ENCODE measurements at regions not wholly inside any gene's neighbourhood (a gene's known extent, or its start where the extent isn't known, plus 50 kb on each side); places are given as distances from the start of the nearest gene placed in this dataset.

DNA sequence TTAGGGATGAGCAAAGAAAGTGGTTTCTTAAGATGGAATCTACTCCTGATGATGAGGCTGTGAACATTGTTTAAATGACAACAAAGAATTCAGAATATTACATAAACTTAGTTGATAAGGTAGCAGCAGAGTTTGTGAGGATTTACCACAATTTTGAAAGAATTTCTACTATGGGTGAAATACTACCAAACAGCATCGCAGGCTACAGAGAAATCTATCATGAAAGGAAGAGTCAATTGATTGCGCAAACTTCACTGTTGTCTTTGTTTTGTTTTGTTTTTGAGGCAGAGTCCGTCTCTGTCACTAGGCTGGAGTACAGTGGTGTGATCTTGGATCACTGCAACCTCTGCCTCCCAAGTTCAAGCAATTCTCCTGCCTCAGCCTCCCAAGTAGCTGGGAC, 107.4 kb upstream of the SLC6A6 start:
- TF ChIP-seq POLR2A (IDR thresholded peaks at IDR 0.05) (no peak), POLR2AphosphoS5 (IDR thresholded peaks at IDR 0.05) (no peak), EP300 (IDR thresholded peaks at IDR 0.05) (no peak)
- TF ChIP-seq, protein P1, sequence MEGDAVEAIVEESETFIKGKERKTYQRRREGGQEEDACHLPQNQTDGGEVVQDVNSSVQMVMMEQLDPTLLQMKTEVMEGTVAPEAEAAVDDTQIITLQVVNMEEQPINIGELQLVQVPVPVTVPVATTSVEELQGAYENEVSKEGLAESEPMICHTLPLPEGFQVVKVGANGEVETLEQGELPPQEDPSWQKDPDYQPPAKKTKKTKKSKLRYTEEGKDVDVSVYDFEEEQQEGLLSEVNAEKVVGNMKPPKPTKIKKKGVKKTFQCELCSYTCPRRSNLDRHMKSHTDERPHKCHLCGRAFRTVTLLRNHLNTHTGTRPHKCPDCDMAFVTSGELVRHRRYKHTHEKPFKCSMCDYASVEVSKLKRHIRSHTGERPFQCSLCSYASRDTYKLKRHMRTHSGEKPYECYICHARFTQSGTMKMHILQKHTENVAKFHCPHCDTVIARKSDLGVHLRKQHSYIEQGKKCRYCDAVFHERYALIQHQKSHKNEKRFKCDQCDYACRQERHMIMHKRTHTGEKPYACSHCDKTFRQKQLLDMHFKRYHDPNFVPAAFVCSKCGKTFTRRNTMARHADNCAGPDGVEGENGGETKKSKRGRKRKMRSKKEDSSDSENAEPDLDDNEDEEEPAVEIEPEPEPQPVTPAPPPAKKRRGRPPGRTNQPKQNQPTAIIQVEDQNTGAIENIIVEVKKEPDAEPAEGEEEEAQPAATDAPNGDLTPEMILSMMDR (IDR thresholded peaks at IDR 0.05) = no peak
- Histone ChIP-seq H3K4me1 (peaks cover 0 to 29% (median 16%) of the 10 kb centered on the region in 4 donors), H3K27ac (peak overlapping the region in 1 of 4 donors; percentile 78), H3K9me3 (no peaks in the 10 kb centered on the region), H3K4me3 (no peak overlapping the region), H3K27me3 (no peaks in the 10 kb centered on the region), H3K36me3 (no peaks in the 10 kb centered on the region)
- no peak for DNase-seq
- 82 to 88% methylated on average over 3 of the region's 3 CpGs for WGBS, 2 donors
- intact Hi-C loops (cut with DNase I) = no loop called here

DNA sequence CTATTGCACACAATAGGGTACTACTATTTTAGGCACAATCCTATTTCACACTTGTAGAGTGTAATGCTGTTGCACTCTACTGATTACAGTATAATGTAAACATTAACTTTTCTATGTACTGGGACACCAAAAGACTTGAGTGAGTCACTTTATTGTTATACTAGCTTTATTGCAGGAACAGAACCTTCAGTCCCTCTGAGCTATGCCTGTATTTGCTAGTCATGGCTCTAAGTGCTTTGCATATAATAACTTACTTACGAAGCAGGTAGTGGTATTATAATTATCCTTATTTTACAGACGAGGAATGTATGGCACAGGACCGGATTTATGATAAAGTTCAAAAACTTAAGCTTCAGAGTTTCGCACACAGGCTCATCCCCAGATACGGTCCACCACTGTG, 106.6 kb upstream of the SLC6A6 start:
- no peak overlapping the region for H3K4me3 ChIP-seq
- TF ChIP-seq POLR2A (IDR thresholded peaks at IDR 0.05) = no peak
- TF ChIP-seq, protein P1 (IDR thresholded peaks at IDR 0.05) = no peak
- peak in 1 of 4 donors; percentile 46 for TF ChIP-seq POLR2AphosphoS5 (IDR thresholded peaks at IDR 0.05)
- peak in 3 of 4 donors; percentile 31 to 80 (median 74) for TF ChIP-seq EP300 (IDR thresholded peaks at IDR 0.05)
- H3K27me3 ChIP-seq = no peaks in the 10 kb centered on the region
- H3K4me1 ChIP-seq = peaks cover 0 to 28% (median 16%) of the 10 kb centered on the region in 4 donors
- 21 to 73% methylated on average over 5 of the region's 5 CpGs for WGBS, 2 donors
- H3K36me3 ChIP-seq = no peaks in the 10 kb centered on the region
- peak overlapping the region in 3 of 4 donors; percentile 51 to 78 (median 73) for H3K27ac ChIP-seq
- H3K9me3 ChIP-seq = no peaks in the 10 kb centered on the region
- intact Hi-C loops (cut with DNase I) = no loop called here
- no peak for DNase-seq

DNA sequence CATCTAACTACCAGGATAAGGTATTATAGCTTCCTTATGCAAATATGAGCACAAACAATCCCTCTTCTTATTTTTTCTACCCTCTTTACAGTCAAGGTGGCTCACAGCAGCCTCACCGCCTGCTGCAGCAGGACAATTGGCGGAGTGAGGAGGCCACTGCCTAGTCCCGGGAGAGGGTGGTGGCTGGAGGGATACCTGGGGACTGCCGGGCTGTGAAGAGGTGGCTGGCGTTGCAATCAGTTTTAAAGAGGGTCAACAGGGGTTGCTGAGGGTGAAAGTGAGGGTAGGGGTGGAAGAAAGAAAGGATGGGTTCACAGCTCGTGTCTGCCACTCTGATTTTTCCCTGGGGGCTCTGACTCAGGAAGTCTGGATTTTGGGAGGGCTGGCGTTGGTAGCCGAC, 105.1 kb upstream of the SLC6A6 start:
- 53 to 73% methylated on average over 8 of the region's 8 CpGs for WGBS, 2 donors
- intact Hi-C loops (cut with DNase I) = no loop called here
- peak overlapping the region; percentile 61 to 78 (median 67) for H3K27ac ChIP-seq
- H3K4me1 ChIP-seq = peaks cover 0 to 32% (median 15%) of the 10 kb centered on the region in 4 donors
- DNase-seq = no peak
- TF ChIP-seq EP300 (IDR thresholded peaks at IDR 0.05) = no peak
- TF ChIP-seq, protein P1 (IDR thresholded peaks at IDR 0.05) = no peak
- no peak for TF ChIP-seq POLR2AphosphoS5 (IDR thresholded peaks at IDR 0.05)
- TF ChIP-seq POLR2A (IDR thresholded peaks at IDR 0.05) = no peak
- H3K4me3 ChIP-seq = no peak overlapping the region
- no peaks in the 10 kb centered on the region for H3K27me3 ChIP-seq
- no peaks in the 10 kb centered on the region for H3K9me3 ChIP-seq
- H3K36me3 ChIP-seq = no peaks in the 10 kb centered on the region

DNA sequence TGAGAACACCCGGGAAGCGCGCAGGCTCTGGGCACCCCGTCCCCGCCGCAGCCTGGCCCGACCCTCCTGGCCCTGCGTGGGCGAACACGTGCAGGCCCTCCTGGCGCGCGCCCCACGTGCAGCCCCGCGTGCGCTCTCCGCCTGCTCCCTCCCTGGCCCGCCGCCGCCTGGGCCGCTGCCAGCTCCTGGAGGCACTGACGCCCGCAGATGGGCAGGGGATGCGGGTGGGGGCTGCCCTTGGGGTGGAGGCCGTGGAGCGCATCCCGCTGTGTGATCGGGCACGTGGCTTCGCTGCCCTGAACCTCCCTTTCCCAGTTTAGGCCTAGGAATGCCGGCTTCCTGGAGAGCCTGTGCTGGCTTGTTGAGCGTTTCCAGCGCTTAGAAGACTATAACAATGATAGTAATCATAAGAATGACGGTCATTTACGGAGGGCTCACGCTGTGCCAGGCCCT, 104.6 kb upstream of the SLC6A6 start:
- intact Hi-C loops (cut with DNase I) = no loop called here
- TF ChIP-seq POLR2A (IDR thresholded peaks at IDR 0.05) (no peak), EP300 (IDR thresholded peaks at IDR 0.05) (peak in 3 of 4 donors; percentile 38 to 71 (median 71)), POLR2AphosphoS5 (IDR thresholded peaks at IDR 0.05) (peak in 3 of 4 donors; percentile 37 to 65 (median 56))
- H3K4me3 ChIP-seq = no peak overlapping the region
- DNase-seq = peak; percentile 80
- H3K27me3 ChIP-seq = no peaks in the 10 kb centered on the region
- H3K9me3 ChIP-seq = no peaks in the 10 kb centered on the region
- H3K4me1 ChIP-seq = peaks cover 0 to 32% (median 15%) of the 10 kb centered on the region in 4 donors
- 77 to 83% methylated on average over 37 of the region's 37 CpGs for WGBS, 2 donors
- H3K27ac ChIP-seq = peak overlapping the region; percentile 61 to 78 (median 67)
- H3K36me3 ChIP-seq = no peaks in the 10 kb centered on the region

DNA sequence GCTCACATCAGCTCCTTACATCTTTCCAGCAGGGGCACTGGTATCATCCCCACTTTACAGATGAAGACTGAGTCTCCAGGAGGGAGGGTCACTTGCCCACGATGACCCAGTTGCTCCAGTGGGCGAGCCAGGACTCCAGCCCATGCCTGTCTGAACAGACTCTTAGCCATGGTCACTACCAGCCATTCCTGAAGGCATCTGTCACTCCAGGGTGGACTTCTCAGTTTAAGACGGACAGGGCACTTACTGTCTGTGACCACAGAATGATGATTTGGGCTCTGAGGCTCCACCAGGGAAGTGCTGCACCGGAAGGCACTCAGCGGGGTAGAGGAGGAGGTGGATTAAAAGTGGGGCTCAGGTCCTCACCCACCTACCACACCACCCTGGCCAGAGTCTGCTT, 104.0 kb upstream of the SLC6A6 start:
- Histone ChIP-seq H3K36me3 (no peaks in the 10 kb centered on the region), H3K27ac (peak overlapping the region; percentile 61 to 78 (median 67)), H3K9me3 (no peaks in the 10 kb centered on the region), H3K4me1 (peaks cover 0 to 33% (median 16%) of the 10 kb centered on the region in 4 donors), H3K27me3 (no peaks in the 10 kb centered on the region), H3K4me3 (no peak overlapping the region)
- no peak for TF ChIP-seq POLR2AphosphoS5 (IDR thresholded peaks at IDR 0.05)
- no peak for TF ChIP-seq POLR2A (IDR thresholded peaks at IDR 0.05)
- TF ChIP-seq, protein P1 (IDR thresholded peaks at IDR 0.05) = no peak
- no peak for TF ChIP-seq EP300 (IDR thresholded peaks at IDR 0.05)
- 81 to 94% methylated on average over 5 of the region's 5 CpGs for WGBS, 2 donors
- no peak for DNase-seq
- intact Hi-C loops (cut with DNase I) = no loop called here
